GM12865 (cell line): ENCODE measurements at regions not wholly inside any gene's neighbourhood (a gene's known extent, or its start where the extent isn't known, plus 50 kb on each side); places are given as distances from the start of the nearest gene placed in this dataset.

ENCODE experiments used
- DNase-seq: peaks from one replicate; pipeline ENCODE4 v3.0.0; 2010; ENCODE audit warnings: low read depth
- H3K4me3 ChIP-seq: 2 replicates; pipeline ENCODE4 v1.5.1; 2011; ENCODE audit warnings: mild to moderate bottlenecking, low read depth, low read length, control low read depth
- CTCF ChIP-seq: IDR thresholded peaks from 2 replicates; pipeline ENCODE4 v1.5.1; 2011; ENCODE audit warnings: low read length, control low read depth, low read depth, inconsistent platforms; ENCODE audit not compliant: insufficient read depth; ENCODE audit errors: missing control alignments

- DNase-seq = no peak
- TF ChIP-seq CTCF = no peak
- no peak overlapping the region for H3K4me3 ChIP-seq
Observed at GRCh38 chr1:29482064-29482463, 245.7 kb downstream of the PTPRU start.

- no peak for TF ChIP-seq CTCF
- H3K4me3 ChIP-seq = no peak overlapping the region
- no peak for DNase-seq
Observed at GRCh38 chr1:29481031-29481430, 244.7 kb downstream of the PTPRU start.

- H3K4me3 ChIP-seq = no peak overlapping the region
- no peak for DNase-seq
- no peak for TF ChIP-seq CTCF
Observed at GRCh38 chr1:29478879-29479278, 242.6 kb downstream of the PTPRU start.

- TF ChIP-seq CTCF = no peak
- DNase-seq = no peak
- no peak overlapping the region for H3K4me3 ChIP-seq
Observed at GRCh38 chr1:29478151-29478791, 241.9 kb downstream of the PTPRU start.

GRCh38 chr1:29475326-29475725 is 239.0 kb downstream of the PTPRU start:
- TF ChIP-seq CTCF = no peak
- H3K4me3 ChIP-seq = no peak overlapping the region
- DNase-seq = no peak

GRCh38 chr1:29474274-29475244 is 238.2 kb downstream of the PTPRU start:
- TF ChIP-seq CTCF = no peak
- no peak for DNase-seq
- no peak overlapping the region for H3K4me3 ChIP-seq
